22Rv1 (cell line): ENCODE measurements at regions not wholly inside any gene's neighbourhood (a gene's known extent, or its start where the extent isn't known, plus 50 kb on each side); places are given as distances from the start of the nearest gene placed in this dataset.

ENCODE experiments used
- CTCF ChIP-seq: fragments of 450-650 bp; IDR thresholded peaks from 2 replicates; pipeline ENCODE4 v1.5.1; 2017; ENCODE audit warnings: mild to moderate bottlenecking
- ZFX ChIP-seq: fragments of 450-650 bp; IDR thresholded peaks from 2 replicates; pipeline ENCODE4 v1.6.1; 2017; ENCODE audit warnings: antibody characterized with exemption, borderline replicate concordance

GRCh38 chr1:239924741-239925350 lies 166.8 kb upstream of the FMN2 start:
- TF ChIP-seq CTCF: no peak
- TF ChIP-seq ZFX: no peak
